ENCODE measurements at regions not wholly inside any gene's neighbourhood (a gene's known extent, or its start where the extent isn't known, plus 50 kb on each side); places are given as distances from the start of the nearest gene placed in this dataset.

GRCh38 chr3:167958141-167958540 lies 137.6 kb downstream of the GOLIM4 start:
- in situ Hi-C loops (cut with HindIII; ENCODE audit: low pct_unique_long_range_greater_than_20kb, low sequenced_read_pairs) = no loop called here
- DNase-seq (ENCODE audit: low read depth) = no peak

- DNase-seq (ENCODE audit: low read depth) = no peak
- in situ Hi-C loops (cut with HindIII; ENCODE audit: low pct_unique_long_range_greater_than_20kb, low sequenced_read_pairs) = no loop called here
These were observed 142.8 kb downstream of the GOLIM4 start for GRCh38 chr3:167952969-167953368.

GRCh38 chr3:167950212-167950611 lies 145.5 kb downstream of the GOLIM4 start:
- in situ Hi-C loops (cut with HindIII; ENCODE audit: low pct_unique_long_range_greater_than_20kb, low sequenced_read_pairs) = no loop called here
- DNase-seq (ENCODE audit: low read depth) = no peak

GRCh38 chr3:167941234-167941995 lies 154.3 kb downstream of the GOLIM4 start:
- DNase-seq (ENCODE audit: low read depth) = peak; percentile 45
- in situ Hi-C loops (cut with HindIII; ENCODE audit: low pct_unique_long_range_greater_than_20kb, low sequenced_read_pairs) = no loop called here

- no peak for DNase-seq (ENCODE audit: low read depth)
- in situ Hi-C loops (cut with HindIII; ENCODE audit: low pct_unique_long_range_greater_than_20kb, low sequenced_read_pairs) = no loop called here
These were observed 155.5 kb downstream of the GOLIM4 start for GRCh38 chr3:167940241-167940640.

GRCh38 chr3:167938516-167938915 lies 157.2 kb downstream of the GOLIM4 start:
- no peak for DNase-seq (ENCODE audit: low read depth)
- in situ Hi-C loops (cut with HindIII; ENCODE audit: low pct_unique_long_range_greater_than_20kb, low sequenced_read_pairs) = no loop called here

GRCh38 chr3:167936019-167936418 lies 159.7 kb downstream of the GOLIM4 start:
- in situ Hi-C loops (cut with HindIII; ENCODE audit: low pct_unique_long_range_greater_than_20kb, low sequenced_read_pairs) = no loop called here

GRCh38 chr3:167930453-167930852 lies 165.3 kb downstream of the GOLIM4 start:
- no peak for DNase-seq (ENCODE audit: low read depth)
- in situ Hi-C loops (cut with HindIII; ENCODE audit: low pct_unique_long_range_greater_than_20kb, low sequenced_read_pairs) = no loop called here

More at GRCh38 chr3:167936019-167936418, 159.7 kb downstream of the GOLIM4 start:
- no peak for DNase-seq (ENCODE audit: low read depth)

GRCh38 chr3:167929968-167930367 lies 165.8 kb downstream of the GOLIM4 start:
- no peak for DNase-seq (ENCODE audit: low read depth)
- in situ Hi-C loops (cut with HindIII; ENCODE audit: low pct_unique_long_range_greater_than_20kb, low sequenced_read_pairs) = no loop called here

GRCh38 chr3:167928381-167928780 lies 167.3 kb downstream of the GOLIM4 start:
- in situ Hi-C loops (cut with HindIII; ENCODE audit: low pct_unique_long_range_greater_than_20kb, low sequenced_read_pairs) = no loop called here
- DNase-seq (ENCODE audit: low read depth) = no peak

GRCh38 chr3:167920747-167921146 lies 175.0 kb downstream of the GOLIM4 start:
- in situ Hi-C loops (cut with HindIII; ENCODE audit: low pct_unique_long_range_greater_than_20kb, low sequenced_read_pairs) = no loop called here
- DNase-seq (ENCODE audit: low read depth) = no peak

GRCh38 chr3:167919590-167919989 lies 176.1 kb downstream of the GOLIM4 start:
- DNase-seq (ENCODE audit: low read depth) = no peak
- in situ Hi-C loops (cut with HindIII; ENCODE audit: low pct_unique_long_range_greater_than_20kb, low sequenced_read_pairs) = no loop called here

- in situ Hi-C loops (cut with HindIII; ENCODE audit: low pct_unique_long_range_greater_than_20kb, low sequenced_read_pairs) = no loop called here
- no peak for DNase-seq (ENCODE audit: low read depth)
These were observed 177.0 kb downstream of the GOLIM4 start for GRCh38 chr3:167918686-167919085.

GRCh38 chr3:167918008-167918596 lies 177.6 kb downstream of the GOLIM4 start:
- in situ Hi-C loops (cut with HindIII; ENCODE audit: low pct_unique_long_range_greater_than_20kb, low sequenced_read_pairs) = no loop called here
- no peak for DNase-seq (ENCODE audit: low read depth)

GRCh38 chr3:167913219-167913835 lies 177.8 kb downstream of the SERPINI1 start:
- in situ Hi-C loops (cut with HindIII; ENCODE audit: low pct_unique_long_range_greater_than_20kb, low sequenced_read_pairs) = no loop called here
- no peak for DNase-seq (ENCODE audit: low read depth)

- in situ Hi-C loops (cut with HindIII; ENCODE audit: low pct_unique_long_range_greater_than_20kb, low sequenced_read_pairs) = no loop called here
- no peak for DNase-seq (ENCODE audit: low read depth)
These were observed 174.4 kb downstream of the SERPINI1 start for GRCh38 chr3:167909952-167910351.

- DNase-seq (ENCODE audit: low read depth) = no peak
- in situ Hi-C loops (cut with HindIII; ENCODE audit: low pct_unique_long_range_greater_than_20kb, low sequenced_read_pairs) = no loop called here
These were observed 174.0 kb downstream of the SERPINI1 start for GRCh38 chr3:167909504-167909896.

- in situ Hi-C loops (cut with HindIII; ENCODE audit: low pct_unique_long_range_greater_than_20kb, low sequenced_read_pairs) = no loop called here
- DNase-seq (ENCODE audit: low read depth) = no peak
These were observed 173.4 kb downstream of the SERPINI1 start for GRCh38 chr3:167908746-167909503.

GRCh38 chr3:167908221-167908620 lies 172.7 kb downstream of the SERPINI1 start:
- in situ Hi-C loops (cut with HindIII; ENCODE audit: low pct_unique_long_range_greater_than_20kb, low sequenced_read_pairs) = no loop called here
- no peak for DNase-seq (ENCODE audit: low read depth)
